ENCODE measurements at regions not wholly inside any gene's neighbourhood (a gene's known extent, or its start where the extent isn't known, plus 50 kb on each side); places are given as distances from the start of the nearest gene placed in this dataset.

GRCh38 chr14:40855343-40855742, 751.3 kb upstream of the LRFN5 start:
- Mint-ChIP-seq H3K27ac (no peak overlapping the region), H3K9me3 (ENCODE audit: low read depth) (no peaks in the 10 kb centered on the region), H3K36me3 (no peaks in the 10 kb centered on the region), H3K27me3 (no peaks in the 10 kb centered on the region), H3K4me1 (no peaks in the 10 kb centered on the region), H3K4me3 (no peak overlapping the region)
- CTCF ChIA-PET = no interaction called here
- DNase-seq (no peak), ATAC-seq (no peak)

DNA sequence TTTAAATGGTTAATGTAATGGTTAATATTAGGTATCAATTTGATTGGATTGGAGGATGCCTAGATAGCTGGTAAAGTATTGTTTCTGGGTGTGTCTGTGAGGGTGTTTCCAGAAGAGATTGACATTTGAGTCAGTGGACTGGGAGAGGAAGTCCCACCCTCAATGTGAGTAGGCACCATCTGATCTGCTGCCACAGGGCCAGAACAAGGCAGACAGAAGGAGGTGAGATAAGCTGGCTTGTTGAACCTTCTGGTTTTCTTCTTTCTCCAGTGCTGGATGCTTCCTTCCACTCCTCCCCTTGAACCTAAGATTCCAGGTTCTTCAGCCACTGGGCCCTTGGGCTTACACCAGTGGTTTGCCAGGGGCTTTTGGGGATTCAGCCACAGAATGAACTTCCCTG, 756.5 kb upstream of the LRFN5 start:
- DNase-seq = no peak
- H3K27ac Mint-ChIP-seq = no peak overlapping the region
- CTCF ChIA-PET = no interaction called here
- H3K27me3 Mint-ChIP-seq = no peaks in the 10 kb centered on the region
- H3K4me3 Mint-ChIP-seq = no peak overlapping the region
- H3K36me3 Mint-ChIP-seq = no peaks in the 10 kb centered on the region
- H3K9me3 Mint-ChIP-seq (ENCODE audit: low read depth) = no peaks in the 10 kb centered on the region
- no peaks in the 10 kb centered on the region for H3K4me1 Mint-ChIP-seq
- no peak for ATAC-seq

- ATAC-seq (no peak), DNase-seq (no peak)
- no peak overlapping the region for H3K27ac Mint-ChIP-seq
- no peak overlapping the region for H3K4me3 Mint-ChIP-seq
- H3K36me3 Mint-ChIP-seq = no peaks in the 10 kb centered on the region
- no peaks in the 10 kb centered on the region for H3K4me1 Mint-ChIP-seq
- CTCF ChIA-PET = no interaction called here
- H3K9me3 Mint-ChIP-seq (ENCODE audit: low read depth) = peaks cover 2% of the 10 kb centered on the region
- no peaks in the 10 kb centered on the region for H3K27me3 Mint-ChIP-seq
Observed at GRCh38 chr14:40847480-40847879, 759.2 kb upstream of the LRFN5 start.

- no peak for ATAC-seq
- CTCF ChIA-PET = no interaction called here
Observed at GRCh38 chr14:40842816-40843215, 763.9 kb upstream of the LRFN5 start.

DNA sequence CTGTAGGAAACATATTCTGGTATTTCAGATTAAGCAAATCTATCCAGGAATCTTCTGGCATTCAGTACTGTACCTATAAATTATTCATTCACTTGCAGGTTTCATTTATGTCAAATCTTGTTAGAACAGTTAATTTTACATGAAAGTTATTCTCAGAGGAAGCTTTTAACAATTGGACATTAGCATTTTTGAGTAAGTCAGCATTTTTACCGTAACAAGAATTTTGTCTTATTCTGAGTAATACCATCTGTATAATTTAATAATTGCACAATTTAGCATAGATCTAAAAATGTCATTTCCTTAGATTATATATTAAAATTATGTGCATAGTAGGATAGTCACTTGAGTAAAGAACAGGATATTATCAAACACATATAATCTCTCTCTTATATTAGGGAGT, 764.8 kb upstream of the LRFN5 start:
- no peak overlapping the region for H3K27ac Mint-ChIP-seq
- H3K27me3 Mint-ChIP-seq = no peaks in the 10 kb centered on the region
- H3K36me3 Mint-ChIP-seq = no peaks in the 10 kb centered on the region
- DNase-seq (no peak), ATAC-seq (no peak)
- H3K9me3 Mint-ChIP-seq (ENCODE audit: low read depth) = peaks cover 4% of the 10 kb centered on the region
- no peaks in the 10 kb centered on the region for H3K4me1 Mint-ChIP-seq
- H3K4me3 Mint-ChIP-seq = no peak overlapping the region
- CTCF ChIA-PET = no interaction called here

More at GRCh38 chr14:40842816-40843215, 763.9 kb upstream of the LRFN5 start:
- Mint-ChIP-seq H3K36me3 (no peaks in the 10 kb centered on the region), H3K27me3 (no peaks in the 10 kb centered on the region), H3K4me3 (no peak overlapping the region), H3K4me1 (no peaks in the 10 kb centered on the region), H3K9me3 (ENCODE audit: low read depth) (peaks cover 4% of the 10 kb centered on the region), H3K27ac (no peak overlapping the region)
- DNase-seq = no peak

- Mint-ChIP-seq H3K27ac (no peak overlapping the region), H3K9me3 (ENCODE audit: low read depth) (peaks cover 6% of the 10 kb centered on the region), H3K4me1 (no peaks in the 10 kb centered on the region), H3K4me3 (no peak overlapping the region), H3K36me3 (no peaks in the 10 kb centered on the region), H3K27me3 (no peaks in the 10 kb centered on the region)
- ATAC-seq (no peak), DNase-seq (no peak)
- CTCF ChIA-PET = no interaction called here
Observed at GRCh38 chr14:40838601-40839000, 768.1 kb upstream of the LRFN5 start.

- Mint-ChIP-seq H3K27ac (no peak overlapping the region), H3K4me1 (no peaks in the 10 kb centered on the region), H3K36me3 (no peaks in the 10 kb centered on the region), H3K4me3 (no peak overlapping the region), H3K9me3 (ENCODE audit: low read depth) (peaks cover 4% of the 10 kb centered on the region), H3K27me3 (no peaks in the 10 kb centered on the region)
- DNase-seq = no peak
- no peak for ATAC-seq
- CTCF ChIA-PET = no interaction called here
Observed at GRCh38 chr14:40806471-40806870, 800.2 kb upstream of the LRFN5 start.

GRCh38 chr14:40796168-40796567, 810.5 kb upstream of the LRFN5 start:
- Mint-ChIP-seq H3K9me3 (ENCODE audit: low read depth) (peaks cover 10% of the 10 kb centered on the region), H3K36me3 (no peaks in the 10 kb centered on the region), H3K4me3 (no peak overlapping the region), H3K4me1 (no peaks in the 10 kb centered on the region), H3K27ac (no peak overlapping the region), H3K27me3 (no peaks in the 10 kb centered on the region)
- no peak for ATAC-seq
- DNase-seq = no peak
- CTCF ChIA-PET = no interaction called here

DNA sequence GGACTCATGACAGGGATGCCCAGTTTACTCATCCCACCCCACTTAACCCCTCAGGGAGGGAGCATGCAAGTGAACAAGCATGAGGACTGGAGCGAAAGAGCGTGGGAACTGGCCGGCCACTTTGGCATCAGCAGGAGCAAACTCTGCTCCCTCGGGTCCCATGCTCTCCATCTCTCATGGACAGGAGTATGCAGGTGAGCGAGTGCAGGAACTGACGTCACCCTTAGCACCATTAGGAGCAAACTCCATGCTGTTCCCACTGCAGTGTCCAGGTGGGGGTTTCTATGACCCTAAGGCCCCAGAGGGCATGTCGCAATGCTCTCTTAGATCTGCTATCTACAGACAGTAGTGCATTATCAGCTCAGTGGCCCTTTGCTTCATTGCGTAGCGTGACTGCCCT, 821.8 kb upstream of the LRFN5 start:
- CTCF ChIA-PET = no interaction called here
- Mint-ChIP-seq H3K4me3 (no peak overlapping the region), H3K9me3 (ENCODE audit: low read depth) (peaks cover 7% of the 10 kb centered on the region), H3K27ac (no peak overlapping the region), H3K4me1 (no peaks in the 10 kb centered on the region), H3K27me3 (no peaks in the 10 kb centered on the region), H3K36me3 (no peaks in the 10 kb centered on the region)
- ATAC-seq (no peak), DNase-seq (no peak)

DNA sequence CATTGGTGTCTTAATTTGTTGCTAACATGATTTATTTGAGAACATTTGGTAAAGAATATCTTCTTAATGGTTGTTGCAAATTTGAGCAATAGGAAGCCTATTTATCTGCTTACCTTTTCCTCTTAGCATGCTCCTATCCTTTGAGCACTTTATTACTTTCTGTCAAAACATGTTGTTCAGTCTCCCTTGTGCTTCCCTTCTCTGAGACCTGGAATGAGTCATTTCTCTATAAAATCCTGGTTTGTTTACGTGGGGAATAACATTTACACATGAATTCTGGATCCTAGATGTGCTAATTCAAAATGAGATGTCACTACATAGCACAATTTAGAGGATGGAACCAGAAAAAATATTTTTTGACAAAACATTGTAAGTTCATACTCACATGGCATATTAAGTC, 844.0 kb upstream of the LRFN5 start:
- peaks cover 3% of the 10 kb centered on the region for H3K9me3 Mint-ChIP-seq (ENCODE audit: low read depth)
- H3K4me1 Mint-ChIP-seq = no peaks in the 10 kb centered on the region
- ATAC-seq = no peak
- no peak for DNase-seq
- CTCF ChIA-PET = no interaction called here
- no peak overlapping the region for H3K27ac Mint-ChIP-seq
- H3K36me3 Mint-ChIP-seq = no peaks in the 10 kb centered on the region
- no peaks in the 10 kb centered on the region for H3K27me3 Mint-ChIP-seq
- H3K4me3 Mint-ChIP-seq = no peak overlapping the region

- Mint-ChIP-seq H3K36me3 (no peaks in the 10 kb centered on the region), H3K4me3 (no peak overlapping the region), H3K4me1 (no peaks in the 10 kb centered on the region), H3K27ac (no peak overlapping the region), H3K27me3 (no peaks in the 10 kb centered on the region), H3K9me3 (ENCODE audit: low read depth) (peaks cover 5% of the 10 kb centered on the region)
- ATAC-seq (no peak), DNase-seq (no peak)
- CTCF ChIA-PET = no interaction called here
Observed at GRCh38 chr14:40762177-40762576, 844.5 kb upstream of the LRFN5 start.

DNA sequence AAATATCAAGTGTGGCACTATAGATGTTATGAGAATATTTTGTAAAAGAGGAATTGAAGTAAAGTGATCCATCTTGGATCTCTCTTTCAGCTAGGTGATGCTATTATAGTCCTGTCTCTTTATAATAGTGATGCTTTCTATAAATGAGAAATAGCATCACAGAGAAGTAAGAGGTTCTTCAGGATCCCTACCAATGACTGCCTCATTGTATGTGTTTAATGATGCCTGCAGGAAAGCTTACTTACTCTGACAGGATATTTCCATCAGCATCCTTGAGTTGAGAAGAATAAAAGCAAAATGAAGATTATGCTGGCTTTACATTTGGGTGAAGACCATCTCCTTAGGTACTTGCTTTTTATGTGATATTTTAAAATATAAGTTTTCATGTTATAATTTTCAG, 846.0 kb upstream of the LRFN5 start:
- no peaks in the 10 kb centered on the region for H3K27me3 Mint-ChIP-seq
- H3K4me3 Mint-ChIP-seq = no peak overlapping the region
- DNase-seq (no peak), ATAC-seq (no peak)
- H3K27ac Mint-ChIP-seq = no peak overlapping the region
- peaks cover 12% of the 10 kb centered on the region for H3K9me3 Mint-ChIP-seq (ENCODE audit: low read depth)
- H3K4me1 Mint-ChIP-seq = no peaks in the 10 kb centered on the region
- CTCF ChIA-PET = no interaction called here
- no peaks in the 10 kb centered on the region for H3K36me3 Mint-ChIP-seq

DNA sequence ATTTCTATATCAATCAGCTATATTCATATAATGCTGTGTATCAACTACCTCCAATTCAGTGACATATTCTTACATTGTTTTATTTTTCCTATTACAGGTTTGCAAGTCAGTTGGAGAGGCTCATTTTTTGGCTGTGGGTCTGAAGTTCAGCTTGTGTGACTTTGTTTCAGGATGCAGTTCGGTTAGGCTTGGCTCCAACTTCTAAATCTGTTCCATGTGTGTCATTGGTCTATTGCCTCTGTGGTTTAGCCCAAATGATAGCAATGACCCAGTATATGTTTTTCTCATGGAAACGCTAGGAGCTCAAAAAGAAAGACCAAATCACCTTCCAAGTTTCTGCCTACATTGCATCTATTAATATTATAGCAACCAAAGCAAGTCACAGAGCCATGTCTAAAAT, 848.6 kb upstream of the LRFN5 start:
- no peak overlapping the region for H3K4me3 Mint-ChIP-seq
- no peaks in the 10 kb centered on the region for H3K27me3 Mint-ChIP-seq
- no peak for ATAC-seq
- no peaks in the 10 kb centered on the region for H3K4me1 Mint-ChIP-seq
- H3K9me3 Mint-ChIP-seq (ENCODE audit: low read depth) = peaks cover 17% of the 10 kb centered on the region
- H3K27ac Mint-ChIP-seq = no peak overlapping the region
- no peaks in the 10 kb centered on the region for H3K36me3 Mint-ChIP-seq
- CTCF ChIA-PET = no interaction called here
- DNase-seq = no peak

DNA sequence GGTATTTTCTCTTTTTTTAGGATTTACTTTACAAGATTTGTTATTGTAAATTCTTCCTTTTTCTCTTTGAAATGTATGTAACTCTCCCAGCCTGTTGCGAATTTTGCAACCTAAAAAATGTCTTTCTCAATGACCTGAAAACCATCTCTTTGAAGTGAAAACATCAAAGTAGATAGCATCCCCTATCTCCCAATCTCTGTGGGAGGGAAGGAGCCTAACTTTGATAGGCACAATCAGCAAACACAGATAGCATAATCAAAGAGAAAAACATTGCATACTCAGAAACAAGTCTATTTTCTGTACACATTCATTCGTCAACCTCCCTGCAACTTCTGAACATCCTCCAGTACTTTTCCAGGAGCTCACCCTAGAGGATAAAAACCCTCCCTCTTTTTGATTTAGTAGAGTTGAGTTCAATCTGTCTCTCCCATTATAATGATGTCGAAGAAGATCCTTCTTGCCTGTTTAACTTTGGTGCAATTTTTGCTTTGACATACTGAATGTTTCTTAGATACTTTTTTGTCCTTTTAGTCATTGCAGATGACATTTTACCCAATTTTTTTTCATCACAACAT, 849.2 kb upstream of the LRFN5 start:
- H3K36me3 Mint-ChIP-seq = no peaks in the 10 kb centered on the region
- peaks cover 17% of the 10 kb centered on the region for H3K9me3 Mint-ChIP-seq (ENCODE audit: low read depth)
- DNase-seq (no peak), ATAC-seq (no peak)
- CTCF ChIA-PET = no interaction called here
- no peaks in the 10 kb centered on the region for H3K4me1 Mint-ChIP-seq
- no peaks in the 10 kb centered on the region for H3K27me3 Mint-ChIP-seq
- no peak overlapping the region for H3K4me3 Mint-ChIP-seq
- no peak overlapping the region for H3K27ac Mint-ChIP-seq

DNA sequence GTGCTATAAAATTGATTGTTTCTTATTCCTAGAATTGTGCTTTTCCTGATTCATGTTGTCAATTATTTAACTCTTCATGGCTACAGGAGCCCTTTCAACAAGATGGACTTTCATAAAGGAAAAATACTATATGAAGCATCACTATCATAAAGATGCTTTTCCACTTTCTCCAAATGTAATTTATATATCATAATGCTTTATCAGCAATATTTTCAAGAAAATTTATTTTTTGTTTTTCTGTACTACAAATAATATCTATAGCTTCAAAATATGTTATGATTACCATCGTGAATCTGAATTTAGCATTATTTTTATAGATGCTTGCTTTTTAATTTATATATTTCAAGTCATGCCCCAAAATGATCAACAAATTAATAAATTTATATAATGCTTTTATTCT, 873.5 kb upstream of the LRFN5 start:
- H3K27me3 Mint-ChIP-seq = no peaks in the 10 kb centered on the region
- H3K4me1 Mint-ChIP-seq = no peaks in the 10 kb centered on the region
- CTCF ChIA-PET = no interaction called here
- H3K36me3 Mint-ChIP-seq = no peaks in the 10 kb centered on the region
- H3K27ac Mint-ChIP-seq = no peak overlapping the region
- DNase-seq (no peak), ATAC-seq (no peak)
- peaks cover 4% of the 10 kb centered on the region for H3K9me3 Mint-ChIP-seq (ENCODE audit: low read depth)
- no peak overlapping the region for H3K4me3 Mint-ChIP-seq
